Gastroesophageal sphincter (tissue), 4 donors: ENCODE measurements at regions not wholly inside any gene's neighbourhood (a gene's known extent, or its start where the extent isn't known, plus 50 kb on each side); places are given as distances from the start of the nearest gene placed in this dataset.

Experiments
- ATAC-seq: fragments of 150-250 bp; one replicate; pipeline ENCODE4 v1.9.1; 2016; ENCODE audit warnings: mild to moderate bottlenecking, moderate library complexity
- H3K27ac ChIP-seq, 4 donors: fragments of 200-600 bp; sonication (generic) in 3 of 4; 1 replicate in 3 of 4; 2 replicates in 1 of 4; pipeline ENCODE4 v1.5.1; 2016 to 2019
- H3K27me3 ChIP-seq: fragments of 200-600 bp; sonication (generic); one replicate; pipeline ENCODE4 v1.5.1; 2019
- H3K36me3 ChIP-seq, 2 donors: fragments of 200-600 bp; sonication (generic); one replicate each; pipeline ENCODE4 v1.5.1; 2019; ENCODE audit warnings: control low read depth in 1 of 2
- H3K4me1 ChIP-seq, 3 donors: fragments of 200-600 bp; sonication (generic); 1 replicate in 2 of 3; 2 replicates in 1 of 3; pipeline ENCODE4 v1.5.1; 2016 to 2019; ENCODE audit warnings: control low read depth in 2 of 3
- H3K4me3 ChIP-seq, 2 donors: fragments of 200-600 bp; sonication (generic); one replicate each; pipeline ENCODE4 v1.5.1; 2019; ENCODE audit warnings: mild to moderate bottlenecking in 1 of 2, moderate library complexity in 1 of 2
- H3K9me3 ChIP-seq, 3 donors: fragments of 200-600 bp; sonication (generic); one replicate each; pipeline ENCODE4 v1.5.1; 2017 to 2019; ENCODE audit warnings: control low read depth in 2 of 3
- EP300 ChIP-seq: sonication (generic); formaldehyde crosslinking; IDR thresholded peaks from one replicate; pipeline ENCODE4 v1.6.1; 2017; ENCODE audit warnings: antibody characterized with exemption, mild to moderate bottlenecking
- POLR2A ChIP-seq, 2 donors: fragments of 450-650 bp; IDR thresholded peaks; one replicate each; pipeline ENCODE4 v1.6.1; 2017; ENCODE audit warnings: antibody characterized with exemption in 2 of 2, mild to moderate bottlenecking in 2 of 2, moderate library complexity in 1 of 2
- POLR2AphosphoS5 ChIP-seq: sonication (generic); formaldehyde crosslinking; IDR thresholded peaks from one replicate; pipeline ENCODE4 v1.6.1; 2017; ENCODE audit warnings: antibody characterized with exemption
- WGBS, 2 donors: methylation state at CpG; one replicate each; pipeline ENCODE4 v1.1.5; 2018; ENCODE audit warnings: low coverage in 1 of 2; 5-methylcytosine and 5-hydroxymethylcytosine counted together
- TF ChIP-seq, protein P1 (sequence below), 4 experiments: fragments of 200-600 bp in 2 of 4; fragments of 450-650 bp in 2 of 4; sonication (generic) in 1 of 4; IDR thresholded peaks; one replicate each; pipeline ENCODE4 v1.5.1; 2017 to 2019; ENCODE audit warnings: antibody characterized with exemption in 4 of 4, mild to moderate bottlenecking in 2 of 4, moderate library complexity in 2 of 4

DNA sequence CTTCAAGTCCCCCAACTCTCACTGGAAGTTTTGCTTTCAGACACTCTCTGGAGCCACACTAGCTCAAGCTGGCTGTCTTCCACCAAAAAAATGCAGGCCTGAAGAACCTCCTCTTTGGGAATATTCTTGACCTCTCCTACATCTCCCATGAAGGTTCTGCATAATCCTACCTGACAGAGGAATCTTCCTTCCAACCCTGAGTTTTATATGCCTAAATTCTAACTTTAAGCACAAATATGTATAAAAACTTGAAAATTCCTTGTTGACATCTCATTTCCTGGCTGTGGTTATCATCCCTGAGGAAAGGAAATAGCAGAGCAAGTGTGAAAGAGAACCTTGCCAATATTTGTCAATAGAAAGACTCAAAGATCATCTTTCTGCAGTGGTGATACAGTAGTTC is 249.0 kb downstream of the LPIN1 start:
- Histone ChIP-seq H3K27me3 (no peaks in the 10 kb centered on the region), H3K27ac (no peak overlapping the region), H3K9me3 (peaks cover 0 to 5% (median 0%) of the 10 kb centered on the region in 3 donors), H3K36me3 (no peaks in the 10 kb centered on the region), H3K4me1 (no peaks in the 10 kb centered on the region), H3K4me3 (no peak overlapping the region)
- TF ChIP-seq POLR2AphosphoS5 (no peak), EP300 (no peak), POLR2A (IDR thresholded peaks at IDR 0.05) (no peak)
- TF ChIP-seq, protein P1, sequence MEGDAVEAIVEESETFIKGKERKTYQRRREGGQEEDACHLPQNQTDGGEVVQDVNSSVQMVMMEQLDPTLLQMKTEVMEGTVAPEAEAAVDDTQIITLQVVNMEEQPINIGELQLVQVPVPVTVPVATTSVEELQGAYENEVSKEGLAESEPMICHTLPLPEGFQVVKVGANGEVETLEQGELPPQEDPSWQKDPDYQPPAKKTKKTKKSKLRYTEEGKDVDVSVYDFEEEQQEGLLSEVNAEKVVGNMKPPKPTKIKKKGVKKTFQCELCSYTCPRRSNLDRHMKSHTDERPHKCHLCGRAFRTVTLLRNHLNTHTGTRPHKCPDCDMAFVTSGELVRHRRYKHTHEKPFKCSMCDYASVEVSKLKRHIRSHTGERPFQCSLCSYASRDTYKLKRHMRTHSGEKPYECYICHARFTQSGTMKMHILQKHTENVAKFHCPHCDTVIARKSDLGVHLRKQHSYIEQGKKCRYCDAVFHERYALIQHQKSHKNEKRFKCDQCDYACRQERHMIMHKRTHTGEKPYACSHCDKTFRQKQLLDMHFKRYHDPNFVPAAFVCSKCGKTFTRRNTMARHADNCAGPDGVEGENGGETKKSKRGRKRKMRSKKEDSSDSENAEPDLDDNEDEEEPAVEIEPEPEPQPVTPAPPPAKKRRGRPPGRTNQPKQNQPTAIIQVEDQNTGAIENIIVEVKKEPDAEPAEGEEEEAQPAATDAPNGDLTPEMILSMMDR (IDR thresholded peaks at IDR 0.05): no peak
- ATAC-seq: no peak

DNA sequence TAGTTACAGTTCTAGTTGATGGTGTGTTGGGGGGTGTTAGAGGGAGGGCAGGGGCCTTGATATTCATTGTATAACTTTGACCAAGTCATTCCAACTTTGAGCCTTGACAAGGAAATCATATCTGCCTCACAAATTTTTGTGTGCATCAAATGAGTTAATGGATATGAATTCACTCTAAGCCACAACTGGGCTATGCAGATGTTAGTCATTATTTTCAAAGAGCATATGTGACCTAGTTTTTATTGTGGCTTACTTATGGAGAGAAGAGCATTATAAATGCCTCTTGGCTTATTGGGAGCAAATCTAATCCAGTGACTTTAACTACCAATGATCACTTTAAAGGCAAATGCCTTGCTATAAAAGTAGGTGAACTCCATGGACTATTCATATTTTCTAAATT is 250.2 kb downstream of the LPIN1 start:
- TF ChIP-seq, protein P1 (IDR thresholded peaks at IDR 0.05): no peak
- TF ChIP-seq POLR2A (IDR thresholded peaks at IDR 0.05): no peak
- no peak for TF ChIP-seq EP300
- TF ChIP-seq POLR2AphosphoS5: no peak
- Histone ChIP-seq H3K36me3 (no peaks in the 10 kb centered on the region), H3K27ac (no peak overlapping the region), H3K4me1 (no peaks in the 10 kb centered on the region), H3K27me3 (no peaks in the 10 kb centered on the region), H3K4me3 (no peak overlapping the region), H3K9me3 (peaks cover 0 to 5% (median 0%) of the 10 kb centered on the region in 3 donors)
- ATAC-seq: no peak

DNA sequence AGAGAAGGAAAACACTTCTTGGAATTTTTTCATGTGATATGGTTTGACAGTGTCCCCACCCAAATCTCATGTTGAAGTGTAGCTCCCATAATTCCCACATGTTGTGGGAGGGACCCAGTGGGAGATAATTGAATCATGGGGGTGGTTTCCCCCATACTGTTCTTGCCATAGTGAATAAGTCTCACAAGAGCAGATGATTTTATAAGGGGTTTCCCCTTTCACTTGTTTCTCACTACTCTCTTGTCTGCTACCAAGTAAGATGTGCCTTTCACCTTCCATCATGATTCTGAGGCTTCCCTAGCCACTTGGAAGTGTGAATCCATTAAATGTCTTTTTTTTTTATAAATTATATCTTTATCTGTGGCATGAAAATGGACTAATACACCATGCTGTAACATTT is 250.7 kb downstream of the LPIN1 start:
- no peak overlapping the region for H3K27ac ChIP-seq
- no peaks in the 10 kb centered on the region for H3K4me1 ChIP-seq
- TF ChIP-seq POLR2AphosphoS5: no peak
- TF ChIP-seq, protein P1 (IDR thresholded peaks at IDR 0.05): no peak
- no peak for TF ChIP-seq EP300
- no peak for TF ChIP-seq POLR2A (IDR thresholded peaks at IDR 0.05)
- no peak for ATAC-seq
- H3K36me3 ChIP-seq: no peaks in the 10 kb centered on the region
- peaks cover 0 to 5% (median 0%) of the 10 kb centered on the region in 3 donors for H3K9me3 ChIP-seq
- H3K4me3 ChIP-seq: no peak overlapping the region
- no peaks in the 10 kb centered on the region for H3K27me3 ChIP-seq

DNA sequence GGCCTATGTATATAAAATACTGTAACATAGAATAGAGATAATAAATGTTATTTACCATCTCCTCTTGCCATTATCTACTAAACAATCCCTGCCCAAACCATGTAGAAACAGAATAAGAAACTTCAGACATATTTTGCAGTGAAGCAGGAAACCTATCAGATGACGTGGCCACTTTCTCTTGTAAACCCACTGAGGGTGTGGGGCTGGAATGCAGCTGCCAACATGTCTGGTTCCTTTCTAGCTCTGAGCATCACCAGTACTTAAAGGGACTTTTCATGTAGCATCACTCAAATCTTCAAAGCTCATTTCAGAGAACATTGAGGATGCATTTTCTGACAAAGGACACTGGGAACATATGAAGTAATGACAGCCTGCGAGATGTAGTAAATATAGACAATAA is 251.8 kb downstream of the LPIN1 start:
- Histone ChIP-seq H3K27me3 (no peaks in the 10 kb centered on the region), H3K9me3 (peaks cover 0 to 5% (median 0%) of the 10 kb centered on the region in 3 donors), H3K4me3 (no peak overlapping the region), H3K4me1 (no peaks in the 10 kb centered on the region), H3K36me3 (no peaks in the 10 kb centered on the region), H3K27ac (no peak overlapping the region)
- WGBS, 2 donors: 57 to 100% methylated on average over 2 of the region's 2 CpGs
- TF ChIP-seq, protein P1 (IDR thresholded peaks at IDR 0.05): no peak
- TF ChIP-seq POLR2A (IDR thresholded peaks at IDR 0.05): no peak
- TF ChIP-seq EP300: no peak
- TF ChIP-seq POLR2AphosphoS5: no peak
- no peak for ATAC-seq

DNA sequence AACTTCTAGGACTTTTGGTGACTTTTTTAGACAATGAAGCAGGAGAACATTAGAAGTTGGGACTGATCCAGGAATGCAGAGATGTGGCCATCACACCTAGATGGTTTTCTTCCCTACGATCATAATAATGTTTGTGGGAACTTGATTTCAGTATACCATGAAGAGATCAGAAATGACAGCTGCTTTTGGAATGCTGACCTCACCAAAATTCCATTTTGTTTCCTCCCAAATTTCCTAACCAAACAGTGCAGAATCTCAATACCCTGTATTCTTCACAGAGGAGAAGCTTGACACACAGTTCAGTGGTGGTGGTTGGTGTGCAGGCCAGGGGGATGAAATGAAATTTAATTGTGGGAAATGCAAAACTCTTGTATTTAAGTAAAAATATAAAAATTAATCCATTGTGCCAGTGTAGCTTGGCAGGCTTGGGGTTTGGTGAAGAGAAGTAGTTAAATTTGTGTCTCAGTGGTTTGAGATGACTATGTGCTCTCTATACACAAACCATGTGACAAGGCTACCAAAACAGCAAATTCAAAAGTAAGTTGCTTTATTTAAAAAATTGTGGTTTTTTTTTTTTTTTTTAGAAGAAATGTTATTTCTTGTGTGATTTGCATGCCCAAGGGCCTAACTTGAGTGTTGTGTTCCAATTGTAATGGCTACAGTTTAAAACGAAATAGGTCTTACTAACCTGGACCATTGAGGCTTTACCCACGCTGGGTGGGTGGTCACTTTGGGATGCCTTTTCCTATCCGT is 252.4 kb downstream of the LPIN1 start:
- H3K9me3 ChIP-seq: peaks cover 0 to 5% (median 0%) of the 10 kb centered on the region in 3 donors
- no peaks in the 10 kb centered on the region for H3K27me3 ChIP-seq
- no peak for ATAC-seq
- H3K4me1 ChIP-seq: no peaks in the 10 kb centered on the region
- no peaks in the 10 kb centered on the region for H3K36me3 ChIP-seq
- H3K4me3 ChIP-seq: no peak overlapping the region
- TF ChIP-seq, protein P1 (IDR thresholded peaks at IDR 0.05): no peak
- TF ChIP-seq POLR2AphosphoS5: no peak
- no peak for TF ChIP-seq EP300
- no peak for TF ChIP-seq POLR2A (IDR thresholded peaks at IDR 0.05)
- WGBS, 2 donors: 96 to 100% methylated on average over 2 to 3 of the region's 4 CpGs
- no peak overlapping the region for H3K27ac ChIP-seq
